DOHH2 (cell line): ENCODE measurements at regions not wholly inside any gene's neighbourhood (a gene's known extent, or its start where the extent isn't known, plus 50 kb on each side); places are given as distances from the start of the nearest gene placed in this dataset.

Source experiments
- CTCF ChIP-seq: fragments of 200-600 bp; sonication (generic); IDR thresholded peaks from one replicate; pipeline ENCODE4 v1.5.1; 2014; ENCODE audit warnings: antibody characterized with exemption, mild to moderate bottlenecking, low read depth, low read length; ENCODE audit not compliant: poor library complexity, severe bottlenecking
- EZH2phosphoT487 ChIP-seq: fragments of 200-600 bp; sonication (generic); IDR thresholded peaks from 2 replicates; pipeline ENCODE4 v1.6.1; 2017; ENCODE audit warnings: borderline replicate concordance, mild to moderate bottlenecking, antibody characterized with exemption, low read length, moderate library complexity, mixed read lengths

DNA sequence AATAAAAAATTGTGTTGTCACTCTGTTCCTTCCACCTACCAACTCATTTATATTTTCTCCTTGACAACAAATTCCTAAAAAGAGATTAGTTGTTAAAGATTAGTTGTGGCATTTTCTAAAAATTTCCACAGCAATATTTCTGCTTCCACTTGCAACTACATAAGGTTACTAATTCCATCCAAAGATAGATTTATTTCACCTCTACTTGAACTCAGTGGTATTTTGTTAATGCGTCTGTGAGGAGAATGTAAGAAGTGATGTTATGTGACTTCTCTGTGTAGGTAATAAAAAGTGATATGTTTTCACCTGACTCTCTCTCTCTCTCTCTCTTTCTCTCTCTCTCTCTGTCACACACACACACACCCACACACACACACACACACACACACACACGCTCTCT is 1104.8 kb downstream of the AMY1C start:
- TF ChIP-seq CTCF (no peak), EZH2phosphoT487 (no peak)
